Naive thymus-derived CD4-positive, alpha-beta T cell (primary cell): ENCODE measurements at regions not wholly inside any gene's neighbourhood (a gene's known extent, or its start where the extent isn't known, plus 50 kb on each side); places are given as distances from the start of the nearest gene placed in this dataset.

ENCODE experiments used
- ATAC-seq: fragments of 150-1000 bp; cut with Tn5 transposase; 2 replicates; pipeline ENCODE4 v1.10.0; 2021; ENCODE audit warnings: mild to moderate bottlenecking, moderate library complexity
- CTCF ChIA-PET: fragments of 350-600 bp; sonication (Branson Sonifier 250); formaldehyde crosslinking; loops from one replicate; lab custom pipeline; 2021; ENCODE audit warnings: antibody characterized with exemption; lab: Charles Lee
- POLR2A ChIA-PET: fragments of 350-600 bp; sonication (Branson Sonifier 250); formaldehyde crosslinking; loops from one replicate; lab custom pipeline; 2021; ENCODE audit warnings: antibody characterized with exemption, inconsistent platforms; lab: Charles Lee
- DNase-seq, 9 donors: peaks; one replicate each; pipeline versions ENCODE4 v3.0.0 to v3.0.0-alpha.2; 2020 to 2022; ENCODE audit warnings: mixed read lengths in 1 of 9
- H3K27ac ChIP-seq: one replicate; pipeline ENCODE4 v1.7.0; 2013; ENCODE audit warnings: mild to moderate bottlenecking, low read depth, low read length, moderate library complexity
- H3K27me3 ChIP-seq, 2 donors: one replicate each; pipeline ENCODE4 v1.7.0; 2013; ENCODE audit warnings: low read length in 2 of 2, mild to moderate bottlenecking in 2 of 2, moderate library complexity in 2 of 2; ENCODE audit not compliant: control insufficient read depth in 2 of 2, insufficient read depth in 2 of 2
- H3K36me3 ChIP-seq, 3 experiments: 1 replicate in 2 of 3; 2 replicates in 1 of 3; pipeline ENCODE4 v1.7.0; 2013; ENCODE audit warnings: low read length in 3 of 3, mild to moderate bottlenecking in 3 of 3, moderate library complexity in 1 of 3; ENCODE audit not compliant: insufficient read depth in 3 of 3, control insufficient read depth in 2 of 3
- H3K4me1 ChIP-seq, 2 donors: one replicate each; pipeline ENCODE4 v1.7.0; 2013; ENCODE audit warnings: low read length in 2 of 2, mild to moderate bottlenecking in 2 of 2, moderate library complexity in 1 of 2; ENCODE audit not compliant: control insufficient read depth in 2 of 2, insufficient read depth in 2 of 2
- H3K4me3 ChIP-seq: 2 replicates; pipeline ENCODE4 v1.7.0; 2013; ENCODE audit warnings: mild to moderate bottlenecking, low read length
- H3K9me3 ChIP-seq, 3 experiments: 1 replicate in 2 of 3; 2 replicates in 1 of 3; pipeline ENCODE4 v1.7.0; 2013; ENCODE audit warnings: low read length in 3 of 3; ENCODE audit not compliant: control insufficient read depth in 2 of 3
- H3K27ac Mint-ChIP-seq, 9 donors: one replicate each; pipeline ENCODE4 v1.8.0; 2020 to 2022; ENCODE audit warnings: mixed read lengths in 9 of 9, mild to moderate bottlenecking in 8 of 9, moderate library complexity in 5 of 9, inconsistent platforms in 2 of 9
- H3K27me3 Mint-ChIP-seq, 5 donors: one replicate each; pipeline ENCODE4 v1.8.0; 2021 to 2022; ENCODE audit warnings: mixed read lengths in 5 of 5, mild to moderate bottlenecking in 1 of 5
- H3K36me3 Mint-ChIP-seq, 5 donors: one replicate each; pipeline ENCODE4 v1.8.0; 2020 to 2022; ENCODE audit warnings: mixed read lengths in 5 of 5, mild to moderate bottlenecking in 3 of 5, inconsistent platforms in 1 of 5
- H3K4me1 Mint-ChIP-seq, 7 donors: one replicate each; pipeline ENCODE4 v1.8.0; 2020 to 2022; ENCODE audit warnings: mixed read lengths in 7 of 7, mild to moderate bottlenecking in 3 of 7, inconsistent platforms in 1 of 7
- H3K4me3 Mint-ChIP-seq, 10 donors: one replicate each; pipeline ENCODE4 v1.8.0; 2020 to 2022; ENCODE audit warnings: mild to moderate bottlenecking in 10 of 10, mixed read lengths in 10 of 10, moderate library complexity in 6 of 10, inconsistent platforms in 2 of 10
- H3K9me3 Mint-ChIP-seq, 11 donors: one replicate each; pipeline ENCODE4 v1.8.0; 2020 to 2022; ENCODE audit warnings: mixed read lengths in 11 of 11, mild to moderate bottlenecking in 4 of 11, inconsistent platforms in 1 of 11, moderate library complexity in 1 of 11
- intact Hi-C, 2 donors: fragments of 100-400 bp; cut with micrococcal nuclease; formaldehyde crosslinking; loops; one replicate each; pipeline ENCODE4 v1.15.1; 2023

DNA sequence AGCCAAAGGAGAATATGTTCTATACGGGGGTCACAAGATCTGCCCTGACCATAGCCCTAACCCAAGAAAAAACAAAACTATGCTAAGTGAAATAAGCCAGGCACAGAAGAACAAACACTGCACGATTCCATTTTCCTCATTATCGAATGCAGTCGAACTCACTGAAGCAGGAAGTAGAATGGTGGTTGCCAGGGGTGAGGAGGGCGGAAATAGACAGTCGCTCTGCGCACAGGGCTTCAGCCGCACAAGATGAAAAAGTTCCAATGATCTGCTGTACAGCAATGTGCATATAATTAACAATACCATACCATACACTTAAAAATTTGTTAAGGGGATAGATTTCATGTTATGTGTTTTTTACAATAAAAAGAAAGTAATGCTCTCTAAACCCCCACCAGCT lies 257.7 kb downstream of the TXNL1 start:
- no peaks in the 10 kb centered on the region for H3K36me3 Mint-ChIP-seq
- CTCF ChIA-PET = no interaction called here
- no peak overlapping the region for H3K4me3 Mint-ChIP-seq
- Histone ChIP-seq H3K9me3 (no peaks in the 10 kb centered on the region), H3K27me3 (no peaks in the 10 kb centered on the region), H3K27ac (no peak overlapping the region), H3K4me1 (no peaks in the 10 kb centered on the region), H3K4me3 (no peak overlapping the region), H3K36me3 (no peaks in the 10 kb centered on the region)
- H3K27ac Mint-ChIP-seq = no peak overlapping the region
- POLR2A ChIA-PET = no interaction called here
- H3K4me1 Mint-ChIP-seq = no peaks in the 10 kb centered on the region
- peaks cover 0 to 11% (median 0%) of the 10 kb centered on the region in 5 donors for H3K27me3 Mint-ChIP-seq
- peaks cover 0 to 5% (median 0%) of the 10 kb centered on the region in 11 donors for H3K9me3 Mint-ChIP-seq
- ATAC-seq = no peak
- DNase-seq = no peak
- intact Hi-C loops = no loop called here

DNA sequence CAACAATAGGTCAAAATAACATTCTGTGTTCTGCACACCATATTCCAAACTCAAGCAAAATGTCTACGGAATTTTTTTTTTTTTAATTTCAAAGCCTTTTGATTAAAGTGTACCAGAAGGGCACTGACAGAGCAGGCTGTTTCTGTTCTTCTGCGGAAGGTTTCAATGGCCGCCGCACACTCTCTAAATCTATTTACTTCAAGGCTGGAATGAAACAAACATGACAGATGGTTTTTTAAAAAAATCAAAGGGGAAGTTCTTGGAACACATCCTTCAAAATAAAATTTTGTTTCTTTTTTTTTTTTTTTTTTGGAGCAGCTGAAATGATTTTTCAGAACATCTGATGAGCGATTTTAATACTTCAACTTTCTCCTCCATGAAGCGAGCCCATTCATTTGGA lies 259.1 kb downstream of the TXNL1 start:
- Histone ChIP-seq H3K27ac (no peak overlapping the region), H3K4me1 (no peaks in the 10 kb centered on the region), H3K4me3 (no peak overlapping the region), H3K9me3 (no peaks in the 10 kb centered on the region), H3K27me3 (no peaks in the 10 kb centered on the region), H3K36me3 (no peaks in the 10 kb centered on the region)
- Mint-ChIP-seq H3K4me1 (no peaks in the 10 kb centered on the region), H3K4me3 (no peak overlapping the region), H3K27ac (no peak overlapping the region), H3K9me3 (peaks cover 0 to 5% (median 0%) of the 10 kb centered on the region in 11 donors), H3K27me3 (peaks cover 0 to 18% (median 0%) of the 10 kb centered on the region in 5 donors), H3K36me3 (no peaks in the 10 kb centered on the region)
- ATAC-seq (no peak), DNase-seq (no peak)
- CTCF ChIA-PET = no interaction called here
- POLR2A ChIA-PET = no interaction called here
- intact Hi-C loops = no loop called here

GRCh38 chr18:56377231-56377630 lies 261.2 kb downstream of the TXNL1 start:
- H3K36me3 ChIP-seq = no peaks in the 10 kb centered on the region
- no peak overlapping the region for H3K4me3 ChIP-seq
- Mint-ChIP-seq H3K27ac (no peak overlapping the region), H3K4me3 (no peak overlapping the region), H3K9me3 (peaks cover 0 to 5% (median 0%) of the 10 kb centered on the region in 11 donors), H3K36me3 (no peaks in the 10 kb centered on the region), H3K4me1 (no peaks in the 10 kb centered on the region), H3K27me3 (peaks cover 0 to 18% (median 0%) of the 10 kb centered on the region in 5 donors)
- H3K4me1 ChIP-seq = no peaks in the 10 kb centered on the region
- ChIA-PET CTCF (no interaction called here), POLR2A (no interaction called here)
- no peaks in the 10 kb centered on the region for H3K9me3 ChIP-seq
- no peak for DNase-seq
- no peaks in the 10 kb centered on the region for H3K27me3 ChIP-seq
- intact Hi-C loops = no loop called here
- H3K27ac ChIP-seq = no peak overlapping the region
- ATAC-seq = no peak

DNA sequence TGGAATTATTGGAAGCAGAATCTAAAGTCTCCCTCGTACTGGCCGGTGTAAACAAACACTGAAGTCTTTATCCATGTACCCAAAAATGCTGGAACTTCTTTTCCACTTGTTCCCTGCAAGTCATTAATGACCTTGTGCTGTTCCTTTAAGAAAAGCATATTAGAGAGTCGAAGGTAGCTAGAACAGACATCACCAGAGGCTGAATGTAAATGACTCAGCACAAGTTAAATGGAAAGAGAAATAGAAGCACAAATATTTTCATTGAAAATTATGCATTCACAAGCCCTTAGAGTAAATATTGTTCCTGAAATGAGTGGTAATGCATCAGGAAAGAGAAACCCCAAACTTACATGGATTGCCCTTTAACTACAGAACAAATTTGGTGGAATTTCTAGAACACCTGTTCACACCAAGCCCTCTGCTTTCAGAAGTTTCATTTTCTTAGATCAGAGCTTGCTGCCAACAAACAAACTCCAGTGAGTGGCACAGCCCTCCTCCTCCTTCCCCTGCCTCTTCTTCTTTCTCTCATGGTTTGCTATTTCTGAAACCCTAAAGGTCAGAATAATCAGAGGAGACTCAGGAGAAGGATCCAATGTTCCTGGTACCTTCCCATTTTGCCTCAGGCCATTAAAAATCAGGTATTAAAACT lies 264.3 kb downstream of the TXNL1 start:
- intact Hi-C loops = no loop called here
- DNase-seq (no peak), ATAC-seq (no peak)
- H3K36me3 ChIP-seq = no peaks in the 10 kb centered on the region
- H3K27me3 Mint-ChIP-seq = peaks cover 0 to 18% (median 0%) of the 10 kb centered on the region in 5 donors
- no peaks in the 10 kb centered on the region for H3K36me3 Mint-ChIP-seq
- POLR2A ChIA-PET = no interaction called here
- H3K4me3 Mint-ChIP-seq = no peak overlapping the region
- no peaks in the 10 kb centered on the region for H3K27me3 ChIP-seq
- CTCF ChIA-PET = interaction anchor here (0.6 kb wide), 1 partner anchor 924 kb away, joined by 4 read pairs; no protein-coding TSS in a partner anchor
- H3K9me3 Mint-ChIP-seq = peaks cover 0 to 5% (median 0%) of the 10 kb centered on the region in 11 donors
- no peak overlapping the region for H3K27ac Mint-ChIP-seq
- H3K4me1 ChIP-seq = no peaks in the 10 kb centered on the region
- no peaks in the 10 kb centered on the region for H3K4me1 Mint-ChIP-seq
- H3K27ac ChIP-seq = no peak overlapping the region
- H3K4me3 ChIP-seq = no peak overlapping the region
- H3K9me3 ChIP-seq = no peaks in the 10 kb centered on the region

DNA sequence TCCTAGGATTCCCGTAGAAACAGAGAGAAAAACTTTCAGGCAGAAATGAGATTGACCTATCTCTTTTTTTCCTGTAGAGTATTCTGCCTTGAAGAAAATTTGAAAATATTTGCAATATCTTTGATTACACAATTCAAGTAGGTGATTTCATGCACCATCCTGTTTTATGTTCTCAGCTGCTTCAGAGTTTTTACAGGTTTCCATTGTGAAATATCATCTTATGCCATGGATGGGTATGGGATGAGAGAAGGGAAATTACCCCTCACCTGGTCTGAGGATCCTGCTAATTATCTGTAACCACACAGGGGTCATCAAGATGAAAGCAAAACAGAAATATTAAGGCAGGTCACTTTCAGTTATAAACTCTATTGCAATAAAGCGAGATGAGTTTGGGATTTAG lies 264.8 kb downstream of the TXNL1 start:
- H3K27me3 ChIP-seq = no peaks in the 10 kb centered on the region
- no peaks in the 10 kb centered on the region for H3K36me3 ChIP-seq
- H3K4me1 Mint-ChIP-seq = no peaks in the 10 kb centered on the region
- no peak overlapping the region for H3K27ac Mint-ChIP-seq
- intact Hi-C loops = no loop called here
- ChIA-PET POLR2A (no interaction called here), CTCF (interaction anchor here (0.6 kb wide), 1 partner anchor 924 kb away, joined by 4 read pairs; no protein-coding TSS in a partner anchor)
- H3K9me3 Mint-ChIP-seq = peaks cover 0 to 5% (median 0%) of the 10 kb centered on the region in 11 donors
- H3K36me3 Mint-ChIP-seq = no peaks in the 10 kb centered on the region
- no peak overlapping the region for H3K4me3 ChIP-seq
- no peak overlapping the region for H3K27ac ChIP-seq
- H3K4me1 ChIP-seq = no peaks in the 10 kb centered on the region
- H3K27me3 Mint-ChIP-seq = peaks cover 0 to 14% (median 3%) of the 10 kb centered on the region in 5 donors
- DNase-seq = no peak
- no peaks in the 10 kb centered on the region for H3K9me3 ChIP-seq
- no peak for ATAC-seq
- no peak overlapping the region for H3K4me3 Mint-ChIP-seq

GRCh38 chr18:56368066-56368465 lies 270.3 kb downstream of the TXNL1 start:
- intact Hi-C loops = no loop called here
- peaks cover 0 to 8% (median 6%) of the 10 kb centered on the region in 5 donors for H3K27me3 Mint-ChIP-seq
- no peaks in the 10 kb centered on the region for H3K4me1 ChIP-seq
- no peaks in the 10 kb centered on the region for H3K36me3 Mint-ChIP-seq
- no peaks in the 10 kb centered on the region for H3K4me1 Mint-ChIP-seq
- no peak overlapping the region for H3K4me3 Mint-ChIP-seq
- H3K9me3 Mint-ChIP-seq = peaks cover 0 to 11% (median 0%) of the 10 kb centered on the region in 11 donors
- no peak overlapping the region for H3K4me3 ChIP-seq
- no peaks in the 10 kb centered on the region for H3K9me3 ChIP-seq
- DNase-seq = no peak
- ChIA-PET POLR2A (no interaction called here), CTCF (no interaction called here)
- H3K27ac Mint-ChIP-seq = no peak overlapping the region
- no peaks in the 10 kb centered on the region for H3K36me3 ChIP-seq
- H3K27me3 ChIP-seq = no peaks in the 10 kb centered on the region
- H3K27ac ChIP-seq = no peak overlapping the region
- no peak for ATAC-seq
